ENCODE measurements at regions not wholly inside any gene's neighbourhood (a gene's known extent, or its start where the extent isn't known, plus 50 kb on each side); places are given as distances from the start of the nearest gene placed in this dataset.

- ATAC-seq = no peak
- Histone ChIP-seq H3K36me3 (no peaks in the 10 kb centered on the region), H3K27ac (no peak overlapping the region), H3K4me1 (no peaks in the 10 kb centered on the region), H3K27me3 (peaks cover 25% of the 10 kb centered on the region), H3K9me3 (no peaks in the 10 kb centered on the region), H3K4me3 (no peak overlapping the region)
- no peak for TF ChIP-seq EP300 (IDR thresholded peaks at IDR 0.05)
- 47 to 56% methylated on average over 5 to 6 of the region's 6 CpGs for WGBS, 2 donors (ENCODE audit: low coverage in 1 of 2)
These were observed 66.8 kb upstream of the E2F8 start for GRCh38 chr11:19307498-19307897.

- Histone ChIP-seq H3K36me3 (no peaks in the 10 kb centered on the region), H3K4me3 (no peak overlapping the region), H3K4me1 (no peaks in the 10 kb centered on the region), H3K27ac (no peak overlapping the region), H3K27me3 (peaks cover 25% of the 10 kb centered on the region), H3K9me3 (no peaks in the 10 kb centered on the region)
- no peak for ATAC-seq
- WGBS, 2 donors (ENCODE audit: low coverage in 1 of 2) = 67 to 71% methylated on average over 3 to 9 of the region's 9 CpGs
- TF ChIP-seq CTCF (IDR thresholded peaks at IDR 0.05) (no peak), EP300 (IDR thresholded peaks at IDR 0.05) (no peak), POLR2A (IDR thresholded peaks at IDR 0.05) (no peak), POLR2AphosphoS5 (IDR thresholded peaks at IDR 0.05) (no peak)
These were observed 65.6 kb upstream of the E2F8 start for GRCh38 chr11:19306179-19306944.

GRCh38 chr11:19301361-19301760, 60.6 kb upstream of the E2F8 start:
- Histone ChIP-seq H3K4me3 (no peak overlapping the region), H3K27ac (no peak overlapping the region), H3K36me3 (no peaks in the 10 kb centered on the region), H3K9me3 (no peaks in the 10 kb centered on the region), H3K27me3 (peaks cover 13% of the 10 kb centered on the region), H3K4me1 (no peaks in the 10 kb centered on the region)
- 94 to 100% methylated on average over 1 of the region's 1 CpG for WGBS, 2 donors (ENCODE audit: low coverage in 1 of 2)
- TF ChIP-seq EP300 (IDR thresholded peaks at IDR 0.05) (no peak), CTCF (IDR thresholded peaks at IDR 0.05) (no peak), POLR2AphosphoS5 (IDR thresholded peaks at IDR 0.05) (no peak), POLR2A (IDR thresholded peaks at IDR 0.05) (no peak)
- ATAC-seq = no peak

- no peaks in the 10 kb centered on the region for H3K4me1 ChIP-seq
- ATAC-seq = no peak
- peaks cover 21% of the 10 kb centered on the region for H3K27me3 ChIP-seq
- H3K27ac ChIP-seq = no peak overlapping the region
- H3K36me3 ChIP-seq = no peaks in the 10 kb centered on the region
- no peaks in the 10 kb centered on the region for H3K9me3 ChIP-seq
- H3K4me3 ChIP-seq = no peak overlapping the region
- WGBS, 2 donors (ENCODE audit: low coverage in 1 of 2) = 64 to 69% methylated on average over 2 to 4 of the region's 4 CpGs
- TF ChIP-seq POLR2A (IDR thresholded peaks at IDR 0.05) (no peak), CTCF (IDR thresholded peaks at IDR 0.05) (no peak), POLR2AphosphoS5 (IDR thresholded peaks at IDR 0.05) (no peak), EP300 (IDR thresholded peaks at IDR 0.05) (no peak)
These were observed 53.7 kb upstream of the E2F8 start for GRCh38 chr11:19294444-19294843.

GRCh38 chr11:19291064-19291463, 50.3 kb upstream of the E2F8 start:
- H3K27me3 ChIP-seq = peaks cover 25% of the 10 kb centered on the region
- TF ChIP-seq CTCF (IDR thresholded peaks at IDR 0.05) (no peak), POLR2AphosphoS5 (IDR thresholded peaks at IDR 0.05) (no peak), EP300 (IDR thresholded peaks at IDR 0.05) (no peak), POLR2A (IDR thresholded peaks at IDR 0.05) (no peak)
- no peak for ATAC-seq
- H3K4me3 ChIP-seq = no peak overlapping the region
- H3K27ac ChIP-seq = no peak overlapping the region
- H3K36me3 ChIP-seq = no peaks in the 10 kb centered on the region
- H3K4me1 ChIP-seq = no peaks in the 10 kb centered on the region
- no peaks in the 10 kb centered on the region for H3K9me3 ChIP-seq
- 40% methylated on average over 2 of the region's 2 CpGs for WGBS, 2 donors (ENCODE audit: low coverage in 1 of 2)

Small RNAs in the stretch of these regions (small RNA-seq; reads per million reads assigned to genes)
- gene MIR4486 (0 reads per million in 4 donors), gene RF00408 (0 reads per million in 4 donors), gene RNA5SP335 (0 to 0.09 (median 0) reads per million in 4 donors)

Measured in gastroesophageal sphincter (tissue), 4 donors.